ENCODE measurements at regions not wholly inside any gene's neighbourhood (a gene's known extent, or its start where the extent isn't known, plus 50 kb on each side); places are given as distances from the start of the nearest gene placed in this dataset.
"Not testable (repeated sequence)": the region's sequence is repeated elsewhere in the genome, so short reads cannot be mapped to it uniquely, and the experiment has no call there.

GRCh38 chr13:59016250-59016649 is 1147.5 kb downstream of the DIAPH3 start:
- DNase-seq (ENCODE audit: insufficient read length, low spot score) = no peak
- TF ChIP-seq POU2F2 (IDR thresholded peaks at IDR 0.05; ENCODE audit: low read depth, low read length) (no peak), POLR2AphosphoS5 (IDR thresholded peaks at IDR 0.05; ENCODE audit: low read depth, low read length) (no peak), TAF1 (IDR thresholded peaks at IDR 0.05; ENCODE audit: low read depth, low read length) (no peak), SPI1 (IDR thresholded peaks at IDR 0.05; ENCODE audit: low read depth, low read length) (no peak), PAX5 (IDR thresholded peaks at IDR 0.05; ENCODE audit: insufficient read depth, low read length, severe bottlenecking) (no peak), POLR2A (IDR thresholded peaks at IDR 0.05; ENCODE audit: low read depth, low read length) (no peak)
- no peak for FAIRE-seq

DNA sequence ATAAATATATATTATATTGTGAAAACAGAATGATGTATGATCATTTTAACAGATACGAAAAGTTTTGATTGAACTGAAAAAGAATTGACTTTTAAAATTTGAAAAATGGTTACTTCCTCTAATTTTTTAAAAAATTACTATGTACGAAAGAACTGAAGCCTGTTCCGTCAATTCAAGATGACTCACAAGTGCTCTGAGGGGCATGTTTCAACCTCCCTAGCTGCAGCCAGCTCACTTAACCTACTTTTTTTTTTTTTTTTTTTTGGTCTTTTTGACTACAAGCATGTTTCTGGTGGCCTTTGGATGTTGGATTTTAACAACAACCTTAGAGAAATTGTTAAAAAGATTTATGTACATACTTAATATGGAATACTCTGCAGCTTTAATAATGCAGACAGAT is 1139.3 kb downstream of the DIAPH3 start:
- TF ChIP-seq SPI1 (IDR thresholded peaks at IDR 0.05; ENCODE audit: low read depth, low read length) = no peak
- TF ChIP-seq POU2F2 (IDR thresholded peaks at IDR 0.05; ENCODE audit: low read depth, low read length) = no peak
- no peak for TF ChIP-seq TAF1 (IDR thresholded peaks at IDR 0.05; ENCODE audit: low read depth, low read length)
- TF ChIP-seq PAX5 (IDR thresholded peaks at IDR 0.05; ENCODE audit: insufficient read depth, low read length, severe bottlenecking) = no peak
- DNase-seq (ENCODE audit: insufficient read length, low spot score) (no peak), FAIRE-seq (no peak)

- no peak for FAIRE-seq
- DNase-seq (ENCODE audit: insufficient read length, low spot score) = no peak
Observed at GRCh38 chr13:59034198-59034597, 1129.5 kb downstream of the DIAPH3 start.

DNA sequence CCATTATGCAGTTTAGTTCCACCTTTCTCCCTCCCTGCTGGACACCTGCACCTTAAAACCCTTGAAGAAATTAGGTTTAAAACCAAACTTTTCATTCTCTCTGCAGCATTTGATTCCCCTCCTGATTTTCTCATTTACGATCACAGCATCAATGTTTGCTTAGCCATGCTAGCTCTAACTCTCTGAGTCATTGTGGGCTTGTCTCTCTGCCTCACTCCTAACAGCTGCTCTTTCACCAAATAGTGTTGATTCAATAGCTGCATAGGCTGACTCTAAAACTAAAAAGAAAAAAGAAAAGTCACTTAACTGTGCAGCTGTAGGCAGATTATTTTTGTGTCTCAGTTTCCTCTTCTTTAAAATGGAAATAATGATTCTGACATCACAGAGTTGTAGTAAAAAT is 1124.9 kb downstream of the DIAPH3 start:
- no peak for FAIRE-seq

More at GRCh38 chr13:59034198-59034597, 1129.5 kb downstream of the DIAPH3 start:
- TF ChIP-seq POLR2A (IDR thresholded peaks at IDR 0.05; ENCODE audit: low read depth, low read length) (no peak), TAF1 (IDR thresholded peaks at IDR 0.05; ENCODE audit: low read depth, low read length) (no peak), POLR2AphosphoS5 (IDR thresholded peaks at IDR 0.05; ENCODE audit: low read depth, low read length) (no peak), POU2F2 (IDR thresholded peaks at IDR 0.05; ENCODE audit: low read depth, low read length) (no peak)

DNA sequence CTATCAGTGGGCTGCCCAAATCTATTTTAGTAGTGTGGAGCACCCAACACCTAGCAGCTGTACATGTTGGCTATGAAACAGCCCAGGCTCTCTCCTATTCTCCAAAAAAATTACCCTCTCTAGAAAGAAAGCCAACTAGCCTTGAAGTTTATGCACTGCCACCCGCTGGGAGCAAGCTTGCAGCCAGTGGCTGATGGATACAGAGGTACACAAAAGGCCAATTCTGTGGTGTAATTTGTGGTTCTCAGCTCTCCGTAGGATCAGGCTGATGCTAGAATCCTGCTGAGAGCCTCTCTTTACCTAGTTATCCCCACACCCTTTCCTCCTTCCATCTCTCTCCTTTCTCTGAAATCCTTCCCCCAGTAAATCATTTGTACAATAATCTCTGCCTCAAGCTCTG is 1120.7 kb downstream of the DIAPH3 start:
- no peak for FAIRE-seq

More for the DNA sequence above, 1124.9 kb downstream of the DIAPH3 start:
- TF ChIP-seq PAX5 (IDR thresholded peaks at IDR 0.05; ENCODE audit: insufficient read depth, low read length, severe bottlenecking) (no peak), TAF1 (IDR thresholded peaks at IDR 0.05; ENCODE audit: low read depth, low read length) (no peak), POLR2A (IDR thresholded peaks at IDR 0.05; ENCODE audit: low read depth, low read length) (no peak), SPI1 (IDR thresholded peaks at IDR 0.05; ENCODE audit: low read depth, low read length) (no peak), POLR2AphosphoS5 (IDR thresholded peaks at IDR 0.05; ENCODE audit: low read depth, low read length) (no peak), POU2F2 (IDR thresholded peaks at IDR 0.05; ENCODE audit: low read depth, low read length) (no peak)
- DNase-seq (ENCODE audit: insufficient read length, low spot score) = no peak

DNA sequence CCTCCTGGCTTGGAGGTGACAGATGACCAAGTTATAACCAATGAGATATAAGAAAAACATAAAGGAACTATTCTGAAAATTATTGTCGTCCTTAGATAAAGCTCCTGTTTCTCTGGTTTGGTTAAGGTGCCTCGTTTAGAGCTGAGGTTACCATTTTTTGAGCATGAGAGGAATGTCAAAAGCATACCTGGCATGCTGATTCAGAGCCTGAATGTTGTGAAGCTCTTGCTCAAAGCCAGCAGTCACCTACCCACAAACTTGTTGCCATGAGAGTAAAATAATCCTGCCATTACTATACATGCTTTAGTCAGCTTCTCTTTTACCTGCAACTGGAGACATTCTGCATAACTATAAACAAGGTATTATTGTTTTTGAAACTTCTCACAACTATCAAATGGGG is 1116.2 kb downstream of the DIAPH3 start:
- FAIRE-seq (no peak), DNase-seq (ENCODE audit: insufficient read length, low spot score) (no peak)
- no peak for TF ChIP-seq POLR2AphosphoS5 (IDR thresholded peaks at IDR 0.05; ENCODE audit: low read depth, low read length)

More for the DNA sequence above, 1120.7 kb downstream of the DIAPH3 start:
- TF ChIP-seq POU2F2 (IDR thresholded peaks at IDR 0.05; ENCODE audit: low read depth, low read length) (no peak), TAF1 (IDR thresholded peaks at IDR 0.05; ENCODE audit: low read depth, low read length) (no peak), PAX5 (IDR thresholded peaks at IDR 0.05; ENCODE audit: insufficient read depth, low read length, severe bottlenecking) (no peak), POLR2AphosphoS5 (IDR thresholded peaks at IDR 0.05; ENCODE audit: low read depth, low read length) (no peak), POLR2A (IDR thresholded peaks at IDR 0.05; ENCODE audit: low read depth, low read length) (no peak), SPI1 (IDR thresholded peaks at IDR 0.05; ENCODE audit: low read depth, low read length) (no peak)
- no peak for DNase-seq (ENCODE audit: insufficient read length, low spot score)

GRCh38 chr13:59061621-59062020 is 1102.1 kb downstream of the DIAPH3 start:
- TF ChIP-seq POLR2A (IDR thresholded peaks at IDR 0.05; ENCODE audit: low read depth, low read length) = no peak
- TF ChIP-seq TAF1 (IDR thresholded peaks at IDR 0.05; ENCODE audit: low read depth, low read length) = no peak
- no peak for TF ChIP-seq POLR2AphosphoS5 (IDR thresholded peaks at IDR 0.05; ENCODE audit: low read depth, low read length)
- TF ChIP-seq POU2F2 (IDR thresholded peaks at IDR 0.05; ENCODE audit: low read depth, low read length) = no peak
- no peak for TF ChIP-seq PAX5 (IDR thresholded peaks at IDR 0.05; ENCODE audit: insufficient read depth, low read length, severe bottlenecking)
- FAIRE-seq (no peak), DNase-seq (ENCODE audit: insufficient read length, low spot score) (no peak)

DNA sequence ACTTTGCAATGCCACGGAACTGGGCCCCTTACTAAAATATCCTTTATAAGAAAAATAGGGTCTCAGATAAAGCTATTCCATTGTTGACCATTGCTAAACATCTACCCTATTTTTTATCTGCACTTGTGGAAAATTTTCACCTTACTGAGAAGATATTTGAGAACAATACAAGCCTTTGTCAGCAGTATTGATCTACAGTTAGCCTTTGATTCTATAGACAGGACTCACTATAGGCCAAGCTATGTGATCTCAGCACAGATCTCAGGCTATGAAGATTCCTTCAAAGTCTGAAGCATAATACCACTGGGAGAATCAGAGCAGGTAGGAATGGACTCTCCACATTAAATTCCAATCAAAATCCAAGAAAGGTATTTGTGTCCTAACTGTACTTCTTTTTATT is 1099.7 kb downstream of the DIAPH3 start:
- TF ChIP-seq TAF1 (IDR thresholded peaks at IDR 0.05; ENCODE audit: low read depth, low read length) = no peak
- no peak for TF ChIP-seq POU2F2 (IDR thresholded peaks at IDR 0.05; ENCODE audit: low read depth, low read length)
- no peak for TF ChIP-seq POLR2A (IDR thresholded peaks at IDR 0.05; ENCODE audit: low read depth, low read length)
- TF ChIP-seq PAX5 (IDR thresholded peaks at IDR 0.05; ENCODE audit: insufficient read depth, low read length, severe bottlenecking) = no peak
- TF ChIP-seq SPI1 (IDR thresholded peaks at IDR 0.05; ENCODE audit: low read depth, low read length) = no peak
- TF ChIP-seq POLR2AphosphoS5 (IDR thresholded peaks at IDR 0.05; ENCODE audit: low read depth, low read length) = no peak
- no peak for DNase-seq (ENCODE audit: insufficient read length, low spot score)
- no peak for FAIRE-seq

DNA sequence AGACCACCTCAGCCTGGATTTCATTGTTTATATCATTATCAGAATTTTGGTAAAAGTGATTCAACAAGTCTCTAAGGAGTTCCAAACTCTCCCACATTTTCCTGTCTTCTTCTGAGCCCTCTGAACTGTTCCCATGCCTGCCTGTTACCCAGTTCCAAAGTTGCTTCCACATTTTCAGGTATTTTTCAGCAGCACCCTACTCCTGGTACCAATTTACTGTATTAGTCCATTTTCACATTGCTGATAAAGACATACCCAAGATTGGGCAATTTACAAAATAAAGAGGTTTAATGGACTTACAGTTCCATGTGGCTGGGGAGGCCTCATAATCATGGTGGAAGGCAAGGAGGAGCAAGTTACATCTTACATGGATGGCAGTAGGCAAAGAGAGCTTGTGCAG is 1087.3 kb downstream of the DIAPH3 start:
- not testable (repeated sequence) for DNase-seq (ENCODE audit: insufficient read length, low spot score); FAIRE-seq

DNA sequence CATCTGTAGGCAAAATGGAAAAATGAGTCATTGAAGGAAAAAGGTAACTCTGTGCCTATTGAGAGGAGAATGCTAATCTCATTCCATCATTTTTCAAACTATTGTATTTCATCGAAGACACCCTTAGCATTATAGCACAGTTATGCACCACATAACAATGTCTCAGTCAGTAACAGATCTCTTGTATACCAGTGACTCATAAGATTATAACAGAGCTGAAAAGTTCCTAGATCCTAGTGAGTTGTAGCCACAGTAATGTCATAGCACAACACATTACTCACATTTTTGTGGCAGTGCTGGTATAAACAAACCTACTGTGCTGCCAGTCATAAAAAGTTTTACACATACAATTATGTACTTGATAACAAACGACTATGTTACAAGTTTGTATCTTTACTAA is 1077.6 kb downstream of the DIAPH3 start:
- FAIRE-seq = no peak
- TF ChIP-seq SPI1 (IDR thresholded peaks at IDR 0.05; ENCODE audit: low read depth, low read length) (no peak), PAX5 (IDR thresholded peaks at IDR 0.05; ENCODE audit: insufficient read depth, low read length, severe bottlenecking) (no peak), POLR2AphosphoS5 (IDR thresholded peaks at IDR 0.05; ENCODE audit: low read depth, low read length) (no peak), TAF1 (IDR thresholded peaks at IDR 0.05; ENCODE audit: low read depth, low read length) (no peak), POU2F2 (IDR thresholded peaks at IDR 0.05; ENCODE audit: low read depth, low read length) (no peak), POLR2A (IDR thresholded peaks at IDR 0.05; ENCODE audit: low read depth, low read length) (no peak)
- DNase-seq (ENCODE audit: insufficient read length, low spot score) = no peak

DNA sequence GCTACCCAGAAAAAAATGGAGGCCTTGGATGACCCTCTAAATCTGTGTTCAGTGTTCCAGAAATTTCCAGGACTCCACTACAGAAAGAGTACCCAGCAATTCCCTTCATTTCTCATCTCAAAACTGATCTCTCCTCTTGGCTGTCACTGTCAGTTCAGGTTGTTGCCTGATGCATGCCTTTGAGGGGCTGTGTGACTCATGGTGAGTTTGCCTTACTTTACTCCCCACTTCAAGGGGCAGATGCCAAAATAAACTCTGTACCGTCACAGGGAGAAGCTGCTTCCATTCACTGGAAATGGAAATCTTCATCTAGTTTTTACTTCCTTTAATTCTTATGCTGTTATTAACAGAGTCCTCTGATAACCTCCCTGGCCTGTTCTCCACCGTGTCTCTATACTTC is 1075.0 kb downstream of the DIAPH3 start:
- no peak for FAIRE-seq

More for the DNA sequence above, 1075.0 kb downstream of the DIAPH3 start:
- no peak for DNase-seq (ENCODE audit: insufficient read length, low spot score)
- TF ChIP-seq POU2F2 (IDR thresholded peaks at IDR 0.05; ENCODE audit: low read depth, low read length) = no peak
- TF ChIP-seq POLR2AphosphoS5 (IDR thresholded peaks at IDR 0.05; ENCODE audit: low read depth, low read length) = no peak
- no peak for TF ChIP-seq PAX5 (IDR thresholded peaks at IDR 0.05; ENCODE audit: insufficient read depth, low read length, severe bottlenecking)
- no peak for TF ChIP-seq SPI1 (IDR thresholded peaks at IDR 0.05; ENCODE audit: low read depth, low read length)
- TF ChIP-seq POLR2A (IDR thresholded peaks at IDR 0.05; ENCODE audit: low read depth, low read length) = no peak
- no peak for TF ChIP-seq TAF1 (IDR thresholded peaks at IDR 0.05; ENCODE audit: low read depth, low read length)

Data from GM12891 (cell line).